Stimulated activated naive CD8-positive, alpha-beta T cell treated with anti-CD3 and anti-CD28 coated beads, Interleukin-15, amount 100 ng/mL, for 72 hours (primary cell): ENCODE measurements at regions not wholly inside any gene's neighbourhood (a gene's known extent, or its start where the extent isn't known, plus 50 kb on each side); places are given as distances from the start of the nearest gene placed in this dataset.

ENCODE experiments used
- ATAC-seq: fragments of 150-1000 bp; cut with Tn5 transposase; 2 replicates; pipeline ENCODE4 v1.10.0; 2021; ENCODE audit warnings: mild to moderate bottlenecking, moderate library complexity
- DNase-seq, 2 donors: peaks; one replicate each; pipeline ENCODE4 v3.0.0; 2021 to 2022
- H3K27ac Mint-ChIP-seq, 2 donors: one replicate each; pipeline ENCODE4 v1.8.0; 2022; ENCODE audit warnings: mild to moderate bottlenecking in 2 of 2, mixed read lengths in 2 of 2, moderate library complexity in 2 of 2
- H3K27me3 Mint-ChIP-seq: one replicate; pipeline ENCODE4 v1.8.0; 2022; ENCODE audit warnings: mixed read lengths
- H3K4me1 Mint-ChIP-seq: one replicate; pipeline ENCODE4 v1.8.0; 2022; ENCODE audit warnings: mild to moderate bottlenecking, mixed read lengths
- H3K4me3 Mint-ChIP-seq, 2 donors: one replicate each; pipeline ENCODE4 v1.8.0; 2022; ENCODE audit warnings: mild to moderate bottlenecking in 2 of 2, mixed read lengths in 2 of 2, moderate library complexity in 1 of 2
- H3K9me3 Mint-ChIP-seq, 2 donors: one replicate each; pipeline ENCODE4 v1.8.0; 2022; ENCODE audit warnings: mixed read lengths in 2 of 2

GRCh38 chr7:98462911-98463633 lies 62.2 kb upstream of the BAIAP2L1 start:
- no peak for ATAC-seq
- H3K9me3 Mint-ChIP-seq: no peaks in the 10 kb centered on the region
- no peaks in the 10 kb centered on the region for H3K4me1 Mint-ChIP-seq
- no peak overlapping the region for H3K27ac Mint-ChIP-seq
- no peak overlapping the region for H3K4me3 Mint-ChIP-seq
- H3K27me3 Mint-ChIP-seq: no peaks in the 10 kb centered on the region
- no peak for DNase-seq

DNA sequence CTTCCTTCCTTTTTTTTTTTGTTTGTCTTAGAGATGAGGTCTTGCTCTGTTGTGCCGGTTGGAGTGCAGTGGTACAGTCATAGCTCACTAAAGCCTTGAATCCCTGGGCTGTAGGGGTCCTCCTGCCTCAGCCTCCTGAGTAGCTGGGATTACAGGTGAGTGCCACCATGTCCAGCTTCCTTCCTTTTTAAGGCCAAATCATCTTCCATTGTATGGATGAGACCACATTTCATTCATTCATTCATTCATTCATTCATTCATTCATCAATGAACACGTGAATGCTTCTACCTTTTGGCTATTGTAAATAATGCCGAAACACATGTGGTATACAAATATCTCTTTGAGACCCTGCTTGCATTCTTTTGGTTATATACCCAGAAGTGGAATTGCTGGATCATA lies 60.0 kb upstream of the BAIAP2L1 start:
- no peak overlapping the region for H3K27ac Mint-ChIP-seq

DNA sequence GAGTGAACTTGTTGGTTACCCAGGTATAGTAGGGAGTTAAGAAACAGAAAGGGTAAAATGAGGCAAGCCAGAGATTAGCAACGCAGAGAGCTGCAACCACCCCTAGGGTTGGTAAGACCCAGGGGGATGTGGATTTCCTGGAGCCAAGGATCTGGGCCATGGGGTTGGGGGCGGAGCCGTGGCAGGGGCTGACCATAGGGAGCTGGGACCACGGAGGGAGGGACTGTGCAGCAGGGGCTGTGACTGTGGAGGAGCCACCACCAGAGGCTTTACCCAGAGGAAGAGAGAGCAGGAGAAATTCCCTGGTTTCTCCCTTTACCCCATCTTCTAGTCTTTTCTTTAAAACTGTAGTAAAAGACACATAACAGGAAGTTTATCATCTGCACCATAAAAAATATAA lies 58.6 kb upstream of the BAIAP2L1 start:
- Mint-ChIP-seq H3K27me3 (no peaks in the 10 kb centered on the region), H3K27ac (no peak overlapping the region), H3K4me1 (no peaks in the 10 kb centered on the region), H3K9me3 (no peaks in the 10 kb centered on the region), H3K4me3 (no peak overlapping the region)
- no peak for ATAC-seq
- no peak for DNase-seq

More for the DNA sequence above, 60.0 kb upstream of the BAIAP2L1 start:
- Mint-ChIP-seq H3K9me3 (no peaks in the 10 kb centered on the region), H3K4me1 (no peaks in the 10 kb centered on the region), H3K4me3 (no peak overlapping the region), H3K27me3 (no peaks in the 10 kb centered on the region)
- no peak for DNase-seq
- no peak for ATAC-seq

- Mint-ChIP-seq H3K4me1 (no peaks in the 10 kb centered on the region), H3K27ac (no peak overlapping the region), H3K27me3 (no peaks in the 10 kb centered on the region), H3K9me3 (peaks cover 0 to 1% of the 10 kb centered on the region in 2 donors), H3K4me3 (no peak overlapping the region)
- no peak for DNase-seq
- no peak for ATAC-seq
These were observed 57.4 kb upstream of the BAIAP2L1 start for GRCh38 chr7:98458090-98458875.

- ATAC-seq (no peak), DNase-seq (no peak)
- Mint-ChIP-seq H3K4me3 (no peak overlapping the region), H3K9me3 (peaks cover 3 to 8% of the 10 kb centered on the region in 2 donors), H3K27ac (no peak overlapping the region), H3K4me1 (no peaks in the 10 kb centered on the region), H3K27me3 (no peaks in the 10 kb centered on the region)
These were observed 56.0 kb upstream of the BAIAP2L1 start for GRCh38 chr7:98456866-98457265.

DNA sequence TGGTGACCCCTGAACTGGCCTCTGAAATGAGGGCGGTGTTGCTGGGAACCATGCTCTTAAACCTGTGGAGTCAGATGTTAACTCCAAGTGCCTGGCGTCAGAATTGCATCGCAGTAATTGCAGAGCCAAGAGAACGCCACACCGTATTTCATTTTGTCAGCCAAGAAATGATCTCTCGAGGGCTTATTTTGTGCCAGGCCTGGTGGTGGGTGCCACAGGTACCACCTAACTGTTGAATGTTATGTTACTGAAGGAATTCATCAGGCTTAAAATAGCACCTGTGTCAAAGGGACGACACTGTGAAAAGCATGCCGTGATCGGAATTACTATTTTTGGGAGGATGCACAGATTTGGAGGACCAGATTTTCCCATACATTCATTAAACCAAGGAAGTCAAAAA lies 51.9 kb upstream of the BAIAP2L1 start:
- no peaks in the 10 kb centered on the region for H3K4me1 Mint-ChIP-seq
- H3K27ac Mint-ChIP-seq: no peak overlapping the region
- DNase-seq: no peak
- H3K9me3 Mint-ChIP-seq: peaks cover 5 to 8% of the 10 kb centered on the region in 2 donors
- no peak for ATAC-seq
- no peak overlapping the region for H3K4me3 Mint-ChIP-seq
- peaks cover 6% of the 10 kb centered on the region for H3K27me3 Mint-ChIP-seq
